CD8-positive, alpha-beta memory T cell (primary cell): ENCODE measurements at regions not wholly inside any gene's neighbourhood (a gene's known extent, or its start where the extent isn't known, plus 50 kb on each side); places are given as distances from the start of the nearest gene placed in this dataset.

Experiments used
- CTCF ChIA-PET: fragments of 350-600 bp; sonication (Branson Sonifier 250); formaldehyde crosslinking; loops from one replicate; lab custom pipeline; 2021; ENCODE audit warnings: antibody characterized with exemption; lab: Charles Lee
- POLR2A ChIA-PET: fragments of 350-600 bp; sonication (Branson Sonifier 250); formaldehyde crosslinking; loops from one replicate; lab custom pipeline; 2021; ENCODE audit warnings: antibody characterized with exemption; lab: Charles Lee
- DNase-seq, 5 donors: peaks; one replicate each; pipeline versions ENCODE4 v3.0.0 to v3.0.0-alpha.2; 2020 to 2022; ENCODE audit warnings: mixed read lengths in 1 of 5
- H3K27ac ChIP-seq: one replicate; pipeline ENCODE4 v1.7.0; 2013; ENCODE audit warnings: low read depth, mild to moderate bottlenecking, low read length, moderate library complexity
- H3K27me3 ChIP-seq: 2 replicates; pipeline ENCODE4 v1.7.0; 2013; ENCODE audit warnings: low read length, mild to moderate bottlenecking; ENCODE audit not compliant: insufficient read depth, poor library complexity, severe bottlenecking
- H3K36me3 ChIP-seq: 2 replicates; pipeline ENCODE4 v1.7.0; 2013; ENCODE audit warnings: mild to moderate bottlenecking, low read length, moderate library complexity; ENCODE audit not compliant: insufficient read depth
- H3K4me1 ChIP-seq: 2 replicates; pipeline ENCODE4 v1.7.0; 2013; ENCODE audit warnings: mild to moderate bottlenecking, low read length, moderate library complexity; ENCODE audit not compliant: insufficient read depth
- H3K4me3 ChIP-seq: 2 replicates; pipeline ENCODE4 v1.7.0; 2013; ENCODE audit warnings: mild to moderate bottlenecking, low read length
- H3K9me3 ChIP-seq: 2 replicates; pipeline ENCODE4 v1.7.0; 2013; ENCODE audit warnings: mild to moderate bottlenecking, low read length
- H3K27ac Mint-ChIP-seq, 8 donors: one replicate each; pipeline ENCODE4 v1.8.0; 2020 to 2021; ENCODE audit warnings: mixed read lengths in 8 of 8, mild to moderate bottlenecking in 6 of 8, inconsistent platforms in 3 of 8, moderate library complexity in 3 of 8
- H3K27me3 Mint-ChIP-seq, 2 donors: one replicate each; pipeline ENCODE4 v1.8.0; 2020 to 2021; ENCODE audit warnings: mixed read lengths in 2 of 2, mild to moderate bottlenecking in 1 of 2, moderate library complexity in 1 of 2
- H3K36me3 Mint-ChIP-seq, 3 donors: one replicate each; pipeline ENCODE4 v1.8.0; 2020 to 2021; ENCODE audit warnings: mixed read lengths in 3 of 3, inconsistent platforms in 1 of 3, mild to moderate bottlenecking in 1 of 3
- H3K4me1 Mint-ChIP-seq, 3 donors: one replicate each; pipeline ENCODE4 v1.8.0; 2020 to 2021; ENCODE audit warnings: mixed read lengths in 3 of 3, inconsistent platforms in 1 of 3, mild to moderate bottlenecking in 1 of 3
- H3K4me3 Mint-ChIP-seq, 7 donors: one replicate each; pipeline ENCODE4 v1.8.0; 2020 to 2021; ENCODE audit warnings: mixed read lengths in 7 of 7, mild to moderate bottlenecking in 6 of 7, moderate library complexity in 4 of 7, inconsistent platforms in 2 of 7
- H3K9me3 Mint-ChIP-seq, 5 donors: one replicate each; pipeline ENCODE4 v1.8.0; 2020 to 2022; ENCODE audit warnings: mixed read lengths in 5 of 5, mild to moderate bottlenecking in 3 of 5, moderate library complexity in 2 of 5, inconsistent platforms in 1 of 5

GRCh38 chr15:93420477-93420876 lies 331.5 kb upstream of the RGMA start:
- Mint-ChIP-seq H3K9me3 (no peaks in the 10 kb centered on the region), H3K4me3 (no peak overlapping the region), H3K27ac (no peak overlapping the region), H3K36me3 (no peaks in the 10 kb centered on the region), H3K4me1 (no peaks in the 10 kb centered on the region), H3K27me3 (peaks cover 7 to 13% of the 10 kb centered on the region in 2 donors)
- Histone ChIP-seq H3K4me1 (no peaks in the 10 kb centered on the region), H3K27ac (no peak overlapping the region), H3K36me3 (no peaks in the 10 kb centered on the region), H3K9me3 (no peaks in the 10 kb centered on the region), H3K4me3 (no peak overlapping the region), H3K27me3 (no peaks in the 10 kb centered on the region)
- DNase-seq = no peak
- POLR2A ChIA-PET = no interaction called here
- CTCF ChIA-PET = no interaction called here

- H3K9me3 ChIP-seq = no peaks in the 10 kb centered on the region
- no peaks in the 10 kb centered on the region for H3K27me3 ChIP-seq
- no peak for DNase-seq
- Mint-ChIP-seq H3K27ac (no peak overlapping the region), H3K4me3 (no peak overlapping the region), H3K4me1 (no peaks in the 10 kb centered on the region), H3K9me3 (no peaks in the 10 kb centered on the region), H3K36me3 (no peaks in the 10 kb centered on the region), H3K27me3 (peaks cover 7 to 14% of the 10 kb centered on the region in 2 donors)
- no peaks in the 10 kb centered on the region for H3K36me3 ChIP-seq
- H3K4me1 ChIP-seq = no peaks in the 10 kb centered on the region
- H3K4me3 ChIP-seq = no peak overlapping the region
- H3K27ac ChIP-seq = no peak overlapping the region
- ChIA-PET CTCF (no interaction called here), POLR2A (no interaction called here)
Observed at GRCh38 chr15:93420050-93420452, 331.0 kb upstream of the RGMA start.

GRCh38 chr15:93418566-93418965 lies 329.6 kb upstream of the RGMA start:
- Histone ChIP-seq H3K4me3 (no peak overlapping the region), H3K36me3 (no peaks in the 10 kb centered on the region), H3K27ac (no peak overlapping the region), H3K9me3 (no peaks in the 10 kb centered on the region), H3K4me1 (no peaks in the 10 kb centered on the region), H3K27me3 (no peaks in the 10 kb centered on the region)
- DNase-seq = no peak
- Mint-ChIP-seq H3K4me3 (no peak overlapping the region), H3K27ac (no peak overlapping the region), H3K4me1 (no peaks in the 10 kb centered on the region), H3K9me3 (no peaks in the 10 kb centered on the region), H3K36me3 (no peaks in the 10 kb centered on the region), H3K27me3 (peaks cover 8 to 21% of the 10 kb centered on the region in 2 donors)
- POLR2A ChIA-PET = no interaction called here
- CTCF ChIA-PET = no interaction called here

- peaks cover 8 to 24% of the 10 kb centered on the region in 2 donors for H3K27me3 Mint-ChIP-seq
- no peak for DNase-seq
- no peaks in the 10 kb centered on the region for H3K4me1 Mint-ChIP-seq
- no peaks in the 10 kb centered on the region for H3K27me3 ChIP-seq
- no peaks in the 10 kb centered on the region for H3K9me3 ChIP-seq
- no peaks in the 10 kb centered on the region for H3K9me3 Mint-ChIP-seq
- no peak overlapping the region for H3K4me3 ChIP-seq
- no peaks in the 10 kb centered on the region for H3K36me3 Mint-ChIP-seq
- POLR2A ChIA-PET = no interaction called here
- no peak overlapping the region for H3K4me3 Mint-ChIP-seq
- H3K4me1 ChIP-seq = no peaks in the 10 kb centered on the region
- no peaks in the 10 kb centered on the region for H3K36me3 ChIP-seq
- CTCF ChIA-PET = no interaction called here
- no peak overlapping the region for H3K27ac Mint-ChIP-seq
- no peak overlapping the region for H3K27ac ChIP-seq
Observed at GRCh38 chr15:93417631-93418030, 328.6 kb upstream of the RGMA start.

- DNase-seq = no peak
Observed at GRCh38 chr15:93417156-93417555, 328.1 kb upstream of the RGMA start.

GRCh38 chr15:93415576-93415975 lies 326.6 kb upstream of the RGMA start:
- Histone ChIP-seq H3K4me3 (no peak overlapping the region), H3K9me3 (no peaks in the 10 kb centered on the region), H3K36me3 (no peaks in the 10 kb centered on the region), H3K27me3 (no peaks in the 10 kb centered on the region), H3K27ac (no peak overlapping the region), H3K4me1 (no peaks in the 10 kb centered on the region)
- H3K27ac Mint-ChIP-seq = no peak overlapping the region
- peaks cover 12 to 34% of the 10 kb centered on the region in 2 donors for H3K27me3 Mint-ChIP-seq
- H3K9me3 Mint-ChIP-seq = no peaks in the 10 kb centered on the region
- H3K4me3 Mint-ChIP-seq = no peak overlapping the region
- H3K4me1 Mint-ChIP-seq = no peaks in the 10 kb centered on the region
- H3K36me3 Mint-ChIP-seq = no peaks in the 10 kb centered on the region
- no peak for DNase-seq
- CTCF ChIA-PET = no interaction called here
- POLR2A ChIA-PET = no interaction called here

More at GRCh38 chr15:93417156-93417555, 328.1 kb upstream of the RGMA start:
- H3K27me3 ChIP-seq = no peaks in the 10 kb centered on the region
- no peaks in the 10 kb centered on the region for H3K4me1 ChIP-seq
- H3K27ac ChIP-seq = no peak overlapping the region
- peak overlapping the region in 1 of 8 donors; percentile 3 for H3K27ac Mint-ChIP-seq
- H3K4me1 Mint-ChIP-seq = no peaks in the 10 kb centered on the region
- no peak overlapping the region for H3K4me3 Mint-ChIP-seq
- no peaks in the 10 kb centered on the region for H3K9me3 Mint-ChIP-seq
- H3K4me3 ChIP-seq = no peak overlapping the region
- no peaks in the 10 kb centered on the region for H3K36me3 Mint-ChIP-seq
- peaks cover 8 to 25% of the 10 kb centered on the region in 2 donors for H3K27me3 Mint-ChIP-seq
- CTCF ChIA-PET = no interaction called here
- POLR2A ChIA-PET = no interaction called here
- no peaks in the 10 kb centered on the region for H3K36me3 ChIP-seq
- H3K9me3 ChIP-seq = no peaks in the 10 kb centered on the region

- Histone ChIP-seq H3K9me3 (no peaks in the 10 kb centered on the region), H3K27me3 (no peaks in the 10 kb centered on the region), H3K4me3 (no peak overlapping the region), H3K27ac (no peak overlapping the region), H3K4me1 (no peaks in the 10 kb centered on the region), H3K36me3 (no peaks in the 10 kb centered on the region)
- Mint-ChIP-seq H3K4me3 (no peak overlapping the region), H3K9me3 (no peaks in the 10 kb centered on the region), H3K27me3 (peaks cover 14 to 34% of the 10 kb centered on the region in 2 donors), H3K4me1 (no peaks in the 10 kb centered on the region), H3K36me3 (no peaks in the 10 kb centered on the region), H3K27ac (no peak overlapping the region)
- DNase-seq = no peak
- POLR2A ChIA-PET = no interaction called here
- CTCF ChIA-PET = no interaction called here
Observed at GRCh38 chr15:93414576-93415231, 325.7 kb upstream of the RGMA start.

- Mint-ChIP-seq H3K36me3 (no peaks in the 10 kb centered on the region), H3K4me1 (no peaks in the 10 kb centered on the region), H3K9me3 (no peaks in the 10 kb centered on the region), H3K4me3 (no peak overlapping the region), H3K27me3 (peaks cover 13 to 34% of the 10 kb centered on the region in 2 donors), H3K27ac (no peak overlapping the region)
- ChIA-PET CTCF (no interaction called here), POLR2A (no interaction called here)
- Histone ChIP-seq H3K36me3 (no peaks in the 10 kb centered on the region), H3K27me3 (no peaks in the 10 kb centered on the region), H3K9me3 (no peaks in the 10 kb centered on the region), H3K4me3 (no peak overlapping the region), H3K27ac (no peak overlapping the region), H3K4me1 (no peaks in the 10 kb centered on the region)
- no peak for DNase-seq
Observed at GRCh38 chr15:93413745-93414144, 324.7 kb upstream of the RGMA start.
